Brain microvascular endothelial cell (primary cell): ENCODE measurements at regions not wholly inside any gene's neighbourhood (a gene's known extent, or its start where the extent isn't known, plus 50 kb on each side); places are given as distances from the start of the nearest gene placed in this dataset.

Source experiments
- DNase-seq: peaks from one replicate; pipeline ENCODE4 v3.0.0-alpha.2; 2020
- H3K27ac ChIP-seq: fragments of 250-450 bp; sonication (Bioruptor Pico); 2 replicates; pipeline ENCODE4 v1.5.1; 2020; ENCODE audit warnings: mild to moderate bottlenecking, moderate library complexity
- H3K27me3 ChIP-seq: fragments of 250-450 bp; sonication (Bioruptor Pico); replicated peaks from 2 replicates; pipeline ENCODE4 v1.5.1; 2020; ENCODE audit warnings: mild to moderate bottlenecking
- H3K36me3 ChIP-seq: fragments of 250-450 bp; sonication (Bioruptor Pico); replicated peaks from 2 replicates; pipeline ENCODE4 v1.5.1; 2020; ENCODE audit warnings: mild to moderate bottlenecking
- H3K4me3 ChIP-seq: 2 replicates; pipeline ENCODE4 v1.5.1; 2011; ENCODE audit warnings: low read depth, mild to moderate bottlenecking, control low read depth, low read length, moderate library complexity
- CTCF ChIP-seq: IDR thresholded peaks from 2 replicates; pipeline ENCODE4 v1.5.1; 2011; ENCODE audit warnings: low read depth, mild to moderate bottlenecking, moderate library complexity, low read length, control low read depth, inconsistent platforms; ENCODE audit errors: missing control alignments
- in situ Hi-C: cut with HindIII; loops from 2 replicates; pipeline ENCODE4 v1.10.0; 2017; ENCODE audit warnings: low sequenced_read_pairs, low pct_ligation_motif_present

DNA sequence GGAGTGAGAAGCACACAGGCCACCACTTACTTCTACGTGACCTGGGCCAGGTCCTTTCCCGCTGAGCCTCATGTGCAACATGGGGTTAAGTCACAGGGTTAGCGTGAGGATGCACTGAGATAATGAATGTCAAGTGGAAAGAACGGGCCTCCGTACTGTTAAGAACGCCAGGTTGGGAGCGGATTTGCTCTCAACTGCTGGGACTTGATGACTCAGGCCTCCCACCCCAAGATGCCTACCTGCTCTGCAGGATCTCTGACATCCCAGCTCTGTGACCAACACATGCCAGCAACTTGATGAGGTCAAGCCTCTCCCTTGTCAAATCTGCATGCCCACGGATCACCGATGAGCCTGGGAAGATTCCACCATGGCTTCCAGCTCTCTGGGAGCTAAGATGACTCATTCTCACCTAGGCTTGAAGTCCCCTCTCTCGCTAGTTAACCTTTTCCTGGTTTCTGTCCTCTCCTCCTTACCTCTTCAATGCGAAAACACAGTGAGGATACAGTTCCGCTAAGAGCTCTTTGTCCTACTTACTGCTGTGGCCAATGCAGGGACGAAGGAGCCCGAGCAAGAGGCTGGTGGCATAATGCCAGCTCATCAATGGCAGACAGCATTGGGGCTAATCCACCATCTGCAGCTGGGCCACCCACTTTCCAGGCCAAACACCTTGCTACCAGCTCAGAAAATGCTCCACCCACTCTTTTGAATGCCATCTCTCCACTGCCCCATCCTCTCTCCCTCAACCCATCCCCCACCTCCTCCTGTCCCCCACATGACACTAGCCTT, 67.6 kb downstream of the PJA1 start:
- H3K36me3 ChIP-seq = no peaks in the 10 kb centered on the region
- in situ Hi-C loops = no loop called here
- DNase-seq = no peak
- H3K4me3 ChIP-seq = no peak overlapping the region
- no peak for TF ChIP-seq CTCF
- H3K27me3 ChIP-seq = no peaks in the 10 kb centered on the region
- no peak overlapping the region for H3K27ac ChIP-seq

- in situ Hi-C loops = no loop called here
- Histone ChIP-seq H3K27me3 (no peaks in the 10 kb centered on the region), H3K27ac (no peak overlapping the region), H3K4me3 (no peak overlapping the region), H3K36me3 (no peaks in the 10 kb centered on the region)
- no peak for TF ChIP-seq CTCF
- no peak for DNase-seq
These were observed 68.3 kb downstream of the PJA1 start for GRCh38 chrX:69096963-69097362.

GRCh38 chrX:69094977-69095669, 70.1 kb downstream of the PJA1 start:
- H3K4me3 ChIP-seq = no peak overlapping the region
- no peaks in the 10 kb centered on the region for H3K36me3 ChIP-seq
- TF ChIP-seq CTCF = no peak
- in situ Hi-C loops = no loop called here
- H3K27ac ChIP-seq = no peak overlapping the region
- no peak for DNase-seq
- no peaks in the 10 kb centered on the region for H3K27me3 ChIP-seq

DNA sequence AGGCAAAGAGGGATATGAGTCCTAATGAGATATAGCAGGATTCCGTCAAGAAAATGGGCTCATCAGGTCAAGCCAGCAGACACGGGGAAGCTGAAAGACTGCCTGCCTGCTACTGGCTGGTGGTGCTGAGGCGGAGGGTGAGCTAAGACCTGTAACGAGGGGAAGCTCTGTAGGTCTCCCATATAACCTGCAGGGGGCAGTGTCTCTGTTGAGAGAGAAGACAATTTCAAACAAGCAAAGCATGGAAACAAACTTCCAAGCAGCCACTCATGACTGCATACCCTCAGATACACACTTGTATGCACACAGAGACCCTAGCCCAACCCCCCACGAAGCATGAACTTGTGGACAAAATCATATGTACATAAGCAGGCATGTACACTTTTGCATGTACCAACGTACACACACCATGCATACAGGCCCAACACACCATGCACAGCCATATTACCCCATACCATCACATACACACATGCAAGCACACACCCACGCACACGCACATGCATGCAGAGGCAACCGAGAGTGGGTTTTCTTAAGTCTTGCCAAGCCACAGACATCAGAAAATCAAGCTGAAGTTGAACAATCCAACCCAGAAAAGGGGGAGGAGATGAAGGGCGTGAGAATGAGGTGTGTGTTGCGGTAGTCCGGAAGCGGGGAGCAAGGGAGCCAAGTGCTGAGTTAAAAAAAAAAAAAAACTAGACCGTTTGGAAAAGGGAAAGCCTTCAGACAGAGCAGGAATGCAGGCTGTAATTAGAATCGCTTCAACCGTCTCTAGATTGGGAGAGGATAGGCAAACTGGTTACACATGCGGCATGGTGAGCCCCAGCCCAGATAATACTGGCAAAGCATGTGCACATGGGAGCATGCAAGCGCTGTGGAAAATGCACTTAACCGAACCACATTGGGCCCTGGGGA, 71.0 kb downstream of the PJA1 start:
- in situ Hi-C loops = no loop called here
- peak; percentile 44 for DNase-seq
- TF ChIP-seq CTCF = peak; percentile 68

DNA sequence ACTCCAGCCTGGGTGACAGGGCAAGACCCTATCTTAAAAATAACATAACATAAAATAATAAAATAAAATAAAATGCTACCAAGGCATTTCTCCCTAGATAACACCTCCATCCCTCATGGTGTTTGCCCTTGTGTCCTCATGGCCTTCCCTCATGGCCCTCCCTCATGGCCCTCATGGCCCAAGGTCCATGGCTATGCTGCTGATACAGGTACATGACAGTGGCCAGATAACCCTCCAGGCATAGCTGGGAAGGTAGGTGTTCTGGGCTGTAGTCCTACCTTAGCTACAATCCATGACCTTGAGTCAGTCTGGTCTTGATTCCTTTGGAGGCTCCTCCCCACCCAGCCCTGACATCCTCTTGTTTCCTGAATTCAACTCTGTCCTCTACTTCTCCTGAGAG, 75.2 kb downstream of the PJA1 start:
- Histone ChIP-seq H3K36me3 (no peaks in the 10 kb centered on the region), H3K4me3 (no peak overlapping the region), H3K27ac (no peak overlapping the region), H3K27me3 (no peaks in the 10 kb centered on the region)
- TF ChIP-seq CTCF = no peak
- no peak for DNase-seq
- in situ Hi-C loops = no loop called here

More for the DNA sequence above, 71.0 kb downstream of the PJA1 start:
- H3K4me3 ChIP-seq = no peak overlapping the region
- H3K27ac ChIP-seq = no peak overlapping the region
- no peaks in the 10 kb centered on the region for H3K36me3 ChIP-seq
- no peaks in the 10 kb centered on the region for H3K27me3 ChIP-seq
